Dendritic cell treated with granulocyte-macrophage colony-stimulating factor and Interleukin-4, amounts not matched to agents 40 ng/mL and 50 ng/mL, for 4 days (primary cell): ENCODE measurements at regions not wholly inside any gene's neighbourhood (a gene's known extent, or its start where the extent isn't known, plus 50 kb on each side); places are given as distances from the start of the nearest gene placed in this dataset.
A peak's percentile ranks its signal among the peaks of the same experiment; 100 is the strongest.

ENCODE experiments used
- H3K27ac Mint-ChIP-seq: one replicate; pipeline ENCODE4 v1.8.0; 2022; ENCODE audit warnings: mild to moderate bottlenecking, mixed read lengths
- H3K27me3 Mint-ChIP-seq: one replicate; pipeline ENCODE4 v1.8.0; 2022; ENCODE audit warnings: mild to moderate bottlenecking, mixed read lengths
- H3K36me3 Mint-ChIP-seq: one replicate; pipeline ENCODE4 v1.8.0; 2022; ENCODE audit warnings: low read depth, mixed read lengths
- H3K4me1 Mint-ChIP-seq: one replicate; pipeline ENCODE4 v1.8.0; 2022; ENCODE audit warnings: low read depth, mixed read lengths
- H3K4me3 Mint-ChIP-seq: one replicate; pipeline ENCODE4 v1.8.0; 2022; ENCODE audit warnings: mild to moderate bottlenecking, moderate library complexity, mixed read lengths
- H3K9me3 Mint-ChIP-seq: one replicate; pipeline ENCODE4 v1.8.0; 2022; ENCODE audit warnings: mixed read lengths
- intact Hi-C: fragments of 100-400 bp; cut with micrococcal nuclease; formaldehyde crosslinking; loops from one replicate; pipeline ENCODE4 v1.15.0; 2022

DNA sequence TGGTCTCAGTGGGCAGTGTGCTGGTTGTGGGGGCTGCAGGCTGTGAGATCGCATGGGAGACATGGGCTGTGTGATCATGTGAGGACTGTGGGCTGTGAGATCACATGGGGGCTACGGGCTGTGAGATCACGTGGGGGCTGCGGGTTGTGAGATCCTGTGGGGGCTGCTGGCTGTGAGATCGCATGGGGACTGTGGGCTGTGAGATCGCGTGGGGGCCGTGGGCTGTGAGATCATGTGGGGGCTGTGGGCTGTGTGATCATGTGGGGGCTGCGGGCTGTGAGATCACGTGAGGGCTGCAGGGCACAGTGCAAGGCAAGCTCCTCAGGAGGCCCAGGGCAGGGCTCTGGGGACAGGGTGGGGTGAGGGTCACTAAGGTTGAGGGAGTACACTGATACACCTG, 140.5 kb upstream of the CST7 start:
- no peaks in the 10 kb centered on the region for H3K9me3 Mint-ChIP-seq
- H3K27me3 Mint-ChIP-seq: no peaks in the 10 kb centered on the region
- H3K36me3 Mint-ChIP-seq: no peaks in the 10 kb centered on the region
- H3K4me1 Mint-ChIP-seq: no peaks in the 10 kb centered on the region
- H3K4me3 Mint-ChIP-seq: no peak overlapping the region
- peak overlapping the region; percentile 2 for H3K27ac Mint-ChIP-seq
- intact Hi-C loops: no loop called here

- intact Hi-C loops: no loop called here
- no peaks in the 10 kb centered on the region for H3K36me3 Mint-ChIP-seq
- no peak overlapping the region for H3K4me3 Mint-ChIP-seq
- H3K4me1 Mint-ChIP-seq: no peaks in the 10 kb centered on the region
- no peaks in the 10 kb centered on the region for H3K9me3 Mint-ChIP-seq
- no peaks in the 10 kb centered on the region for H3K27me3 Mint-ChIP-seq
- no peak overlapping the region for H3K27ac Mint-ChIP-seq
These were observed 139.5 kb upstream of the CST7 start for GRCh38 chr20:24809606-24810005.

DNA sequence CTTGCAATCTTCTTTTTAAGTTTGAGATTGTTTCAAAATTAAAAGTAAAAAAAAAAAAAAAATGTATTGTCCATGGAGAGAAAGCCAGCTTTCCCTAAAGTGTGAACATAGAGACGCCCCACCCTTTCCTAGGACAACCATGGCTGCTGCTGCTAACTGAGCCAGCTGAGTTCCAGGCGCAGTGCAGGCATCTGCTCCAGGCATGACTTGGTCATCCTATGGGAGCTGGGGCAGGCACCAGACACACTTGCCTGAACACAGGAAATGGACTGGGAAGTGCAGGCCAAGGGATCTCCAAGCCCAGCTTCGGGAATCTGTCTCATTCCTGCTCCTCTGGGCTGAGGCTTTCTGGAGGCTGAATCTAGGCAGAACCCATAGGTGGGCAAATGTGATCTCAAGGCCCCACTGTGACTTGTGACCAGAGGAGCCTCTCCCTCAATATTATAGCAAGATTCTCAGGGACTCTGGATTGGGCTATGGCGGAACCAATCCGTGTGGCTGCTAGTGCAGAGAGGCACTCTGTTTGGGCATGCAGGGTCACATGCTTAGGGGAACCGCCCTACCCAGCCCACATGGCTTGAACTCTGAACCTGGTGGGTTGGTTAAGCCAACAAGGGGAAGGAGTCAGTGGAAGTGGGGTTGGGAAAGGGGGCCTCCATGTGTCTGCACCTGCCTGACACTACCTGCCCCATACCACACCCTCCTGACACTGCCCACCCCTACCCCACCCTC, 138.2 kb upstream of the CST7 start:
- intact Hi-C loops: no loop called here
- H3K4me1 Mint-ChIP-seq: no peaks in the 10 kb centered on the region
- no peaks in the 10 kb centered on the region for H3K27me3 Mint-ChIP-seq
- H3K36me3 Mint-ChIP-seq: no peaks in the 10 kb centered on the region
- no peak overlapping the region for H3K4me3 Mint-ChIP-seq
- no peaks in the 10 kb centered on the region for H3K9me3 Mint-ChIP-seq
- no peak overlapping the region for H3K27ac Mint-ChIP-seq

- no peak overlapping the region for H3K27ac Mint-ChIP-seq
- H3K36me3 Mint-ChIP-seq: no peaks in the 10 kb centered on the region
- intact Hi-C loops: no loop called here
- peaks cover 7% of the 10 kb centered on the region for H3K4me1 Mint-ChIP-seq
- H3K4me3 Mint-ChIP-seq: no peak overlapping the region
- no peaks in the 10 kb centered on the region for H3K27me3 Mint-ChIP-seq
- no peaks in the 10 kb centered on the region for H3K9me3 Mint-ChIP-seq
These were observed 136.7 kb upstream of the CST7 start for GRCh38 chr20:24812373-24812772.

DNA sequence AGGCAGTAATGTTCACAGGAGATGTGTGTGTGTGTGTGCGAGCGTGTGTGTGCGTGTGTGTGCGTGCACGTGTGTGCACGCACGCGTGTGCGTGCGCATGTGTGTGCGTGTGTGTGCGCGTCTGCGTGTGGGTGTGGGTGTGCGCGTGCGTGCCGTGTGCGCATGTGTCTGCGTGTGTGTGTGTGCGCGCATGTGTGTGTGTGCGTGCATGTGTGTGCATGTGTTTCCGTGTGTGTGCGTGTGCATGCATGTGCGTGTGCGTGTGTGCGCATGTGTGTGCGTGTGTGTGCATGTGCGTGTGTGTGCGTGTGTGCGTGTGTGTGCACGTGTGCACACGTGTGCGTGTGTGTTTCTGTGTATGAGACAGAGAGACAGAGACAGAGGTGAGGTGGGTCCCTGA, 136.0 kb upstream of the CST7 start:
- Mint-ChIP-seq H3K27ac (no peak overlapping the region), H3K4me1 (peaks cover 7% of the 10 kb centered on the region), H3K27me3 (no peaks in the 10 kb centered on the region), H3K4me3 (no peak overlapping the region), H3K36me3 (no peaks in the 10 kb centered on the region), H3K9me3 (no peaks in the 10 kb centered on the region)
- intact Hi-C loops: no loop called here

DNA sequence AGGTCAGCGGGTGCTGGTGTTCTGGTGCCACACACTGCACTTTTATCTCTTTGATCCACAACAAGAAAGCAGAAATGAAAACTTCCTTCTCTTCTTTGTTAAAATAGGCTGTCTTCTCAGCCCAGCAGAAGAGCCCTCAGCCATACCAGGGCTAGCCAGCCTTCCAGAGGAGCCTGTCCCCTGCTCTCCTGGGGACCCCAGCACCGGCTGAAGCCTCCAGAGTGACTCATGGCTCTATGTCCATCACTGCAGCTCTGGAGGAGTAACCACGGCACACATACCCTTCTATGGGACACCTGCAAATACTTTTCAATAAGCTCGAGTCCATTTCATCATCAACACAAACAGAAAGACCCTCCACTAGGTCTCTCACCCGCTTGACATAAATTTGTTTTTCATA, 135.6 kb upstream of the CST7 start:
- intact Hi-C loops: no loop called here
- H3K4me3 Mint-ChIP-seq: no peak overlapping the region
- H3K27me3 Mint-ChIP-seq: no peaks in the 10 kb centered on the region
- no peaks in the 10 kb centered on the region for H3K9me3 Mint-ChIP-seq
- peaks cover 7% of the 10 kb centered on the region for H3K4me1 Mint-ChIP-seq
- H3K27ac Mint-ChIP-seq: no peak overlapping the region
- H3K36me3 Mint-ChIP-seq: no peaks in the 10 kb centered on the region

DNA sequence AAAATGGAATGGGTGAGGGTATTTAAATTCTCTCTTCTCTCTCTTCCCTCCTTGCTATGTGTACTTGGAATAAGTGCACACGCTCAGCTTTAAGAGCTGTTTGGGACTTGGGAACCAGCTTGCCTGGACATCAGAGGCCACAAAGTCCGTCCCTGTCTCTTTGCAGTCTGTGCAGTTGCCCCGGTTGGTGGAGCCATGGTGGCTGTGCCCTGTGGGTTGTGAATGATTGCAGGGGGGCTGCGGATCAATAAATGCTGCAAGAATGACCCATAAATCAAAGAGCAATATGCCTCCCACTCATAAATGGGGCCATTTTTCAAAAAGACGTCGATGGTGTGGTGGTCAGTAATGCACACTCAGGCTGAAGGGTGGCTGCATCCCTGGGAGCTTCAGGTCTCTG, 135.1 kb upstream of the CST7 start:
- Mint-ChIP-seq H3K27ac (no peak overlapping the region), H3K4me3 (no peak overlapping the region), H3K36me3 (no peaks in the 10 kb centered on the region), H3K27me3 (no peaks in the 10 kb centered on the region), H3K4me1 (peaks cover 7% of the 10 kb centered on the region), H3K9me3 (no peaks in the 10 kb centered on the region)
- intact Hi-C loops: no loop called here

DNA sequence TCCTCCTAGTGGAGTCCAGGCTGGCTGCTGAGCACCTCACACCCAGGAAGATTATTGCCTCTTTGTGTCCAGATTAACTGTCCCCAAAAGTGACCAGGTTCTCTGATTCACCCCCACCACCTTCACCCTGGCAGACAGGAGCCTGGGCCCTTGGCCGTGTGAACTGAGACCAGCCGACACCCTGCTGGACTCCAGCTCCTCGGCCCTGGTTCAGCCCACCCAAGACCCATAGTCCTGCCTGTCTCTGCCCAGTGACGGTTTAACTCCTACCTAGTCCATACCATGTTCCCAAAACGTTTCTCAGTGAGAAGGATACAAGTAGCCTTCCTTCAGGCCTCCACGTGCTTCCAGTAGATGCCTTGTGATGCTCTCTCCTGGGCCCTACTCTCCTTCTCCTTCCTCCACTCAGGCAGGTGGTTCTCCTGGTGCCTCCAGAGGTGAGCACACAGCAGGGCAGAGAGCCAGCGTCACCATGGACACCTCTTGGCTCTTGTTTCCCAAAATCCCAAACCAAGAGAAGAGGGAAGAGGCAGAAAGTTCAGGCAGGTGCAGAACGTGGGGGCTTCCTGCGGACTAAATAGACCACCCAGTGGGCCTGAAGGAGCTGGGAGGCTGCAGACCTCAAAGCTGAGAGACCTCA, 134.4 kb upstream of the CST7 start:
- no peaks in the 10 kb centered on the region for H3K9me3 Mint-ChIP-seq
- H3K4me3 Mint-ChIP-seq: no peak overlapping the region
- no peak overlapping the region for H3K27ac Mint-ChIP-seq
- intact Hi-C loops: no loop called here
- peaks cover 7% of the 10 kb centered on the region for H3K4me1 Mint-ChIP-seq
- H3K36me3 Mint-ChIP-seq: no peaks in the 10 kb centered on the region
- H3K27me3 Mint-ChIP-seq: no peaks in the 10 kb centered on the region

DNA sequence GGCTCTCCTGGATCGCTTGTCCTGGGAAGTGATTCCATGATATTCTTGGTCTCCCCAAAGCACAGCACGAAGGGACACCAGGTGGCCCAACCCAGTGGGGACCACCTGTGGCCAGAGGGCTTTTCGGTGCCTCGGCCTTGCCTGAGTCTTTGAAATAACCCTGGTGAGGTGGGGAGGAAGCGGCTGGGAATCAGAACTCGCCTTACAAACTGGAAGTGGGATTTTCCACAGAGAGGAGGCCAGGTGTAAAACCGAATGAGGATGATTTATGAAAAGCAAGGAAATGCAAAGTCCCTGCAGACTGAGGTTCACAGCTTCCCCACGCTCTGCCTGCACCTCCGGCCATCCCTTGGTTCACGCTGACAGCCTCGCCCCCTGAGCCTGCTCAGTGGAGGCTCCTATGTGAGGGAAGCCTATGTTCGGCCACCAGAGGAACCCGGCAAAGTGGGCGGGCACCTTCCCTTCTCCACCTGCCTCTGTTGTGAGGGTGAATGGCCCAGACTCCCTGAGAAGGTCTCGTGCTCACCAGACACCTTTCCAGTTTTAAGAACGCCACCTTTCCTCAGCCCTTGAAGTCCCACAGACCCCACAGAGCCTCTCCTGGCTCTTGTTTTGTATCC, 133.8 kb upstream of the CST7 start:
- no peaks in the 10 kb centered on the region for H3K36me3 Mint-ChIP-seq
- no peaks in the 10 kb centered on the region for H3K9me3 Mint-ChIP-seq
- no peaks in the 10 kb centered on the region for H3K27me3 Mint-ChIP-seq
- peaks cover 7% of the 10 kb centered on the region for H3K4me1 Mint-ChIP-seq
- no peak overlapping the region for H3K27ac Mint-ChIP-seq
- no peak overlapping the region for H3K4me3 Mint-ChIP-seq
- intact Hi-C loops: no loop called here

DNA sequence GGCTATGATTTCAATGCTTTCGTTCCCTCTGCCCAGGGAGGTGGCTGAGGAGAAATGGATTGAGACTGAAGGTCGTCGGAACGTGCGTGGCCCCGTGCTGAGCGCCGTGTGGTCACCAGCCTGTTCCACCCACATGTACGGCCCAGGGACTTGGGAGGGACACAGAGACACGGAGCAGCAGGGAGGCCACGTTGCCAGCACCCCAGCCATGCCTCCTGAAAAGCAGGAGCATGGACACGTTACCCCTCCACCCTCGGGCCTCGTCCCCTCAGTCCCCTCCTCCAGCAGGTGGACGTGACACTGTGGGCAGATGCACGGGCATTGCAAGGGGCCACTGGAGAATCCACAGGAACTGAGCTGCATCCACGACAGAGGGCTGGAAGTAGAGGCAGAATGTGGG, 133.1 kb upstream of the CST7 start:
- Mint-ChIP-seq H3K9me3 (no peaks in the 10 kb centered on the region), H3K36me3 (no peaks in the 10 kb centered on the region), H3K4me1 (peaks cover 7% of the 10 kb centered on the region), H3K27me3 (no peaks in the 10 kb centered on the region), H3K4me3 (no peak overlapping the region), H3K27ac (no peak overlapping the region)
- intact Hi-C loops: no loop called here

GRCh38 chr20:24816431-24816830, 132.6 kb upstream of the CST7 start:
- Mint-ChIP-seq H3K9me3 (no peaks in the 10 kb centered on the region), H3K27me3 (no peaks in the 10 kb centered on the region), H3K4me1 (peaks cover 7% of the 10 kb centered on the region), H3K36me3 (no peaks in the 10 kb centered on the region), H3K27ac (no peak overlapping the region), H3K4me3 (no peak overlapping the region)
- intact Hi-C loops: no loop called here

- H3K4me3 Mint-ChIP-seq: no peak overlapping the region
- intact Hi-C loops: no loop called here
- H3K27me3 Mint-ChIP-seq: no peaks in the 10 kb centered on the region
- H3K4me1 Mint-ChIP-seq: peaks cover 7% of the 10 kb centered on the region
- H3K9me3 Mint-ChIP-seq: no peaks in the 10 kb centered on the region
- no peaks in the 10 kb centered on the region for H3K36me3 Mint-ChIP-seq
- no peak overlapping the region for H3K27ac Mint-ChIP-seq
These were observed 132.2 kb upstream of the CST7 start for GRCh38 chr20:24816907-24817306.

- Mint-ChIP-seq H3K36me3 (no peaks in the 10 kb centered on the region), H3K9me3 (no peaks in the 10 kb centered on the region), H3K27me3 (no peaks in the 10 kb centered on the region), H3K27ac (no peak overlapping the region), H3K4me1 (peaks cover 7% of the 10 kb centered on the region), H3K4me3 (no peak overlapping the region)
- intact Hi-C loops: no loop called here
These were observed 131.7 kb upstream of the CST7 start for GRCh38 chr20:24817351-24817750.

DNA sequence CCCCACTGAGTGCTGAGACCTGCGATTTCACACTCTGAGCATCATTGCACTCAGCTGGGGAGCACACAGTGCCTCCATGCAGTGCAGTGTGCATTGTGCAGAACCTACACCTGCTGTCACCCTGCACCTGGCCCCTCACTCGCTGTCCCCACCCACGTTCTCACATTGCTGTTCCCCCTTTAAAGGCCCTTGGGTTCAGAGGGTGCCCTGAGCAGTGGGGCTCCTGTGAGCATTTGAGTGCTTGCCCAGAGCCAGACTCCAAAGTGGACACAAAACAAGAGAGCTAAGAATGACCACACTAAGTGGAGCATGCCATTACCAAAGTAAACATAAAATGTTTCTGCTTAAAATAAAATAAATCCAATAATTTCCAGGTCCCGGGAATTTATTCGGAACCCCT, 131.0 kb upstream of the CST7 start:
- H3K27me3 Mint-ChIP-seq: no peaks in the 10 kb centered on the region
- no peak overlapping the region for H3K27ac Mint-ChIP-seq
- intact Hi-C loops: no loop called here
- no peaks in the 10 kb centered on the region for H3K36me3 Mint-ChIP-seq
- no peaks in the 10 kb centered on the region for H3K9me3 Mint-ChIP-seq
- no peak overlapping the region for H3K4me3 Mint-ChIP-seq
- H3K4me1 Mint-ChIP-seq: peaks cover 7% of the 10 kb centered on the region
